K562 (cell line): ENCODE measurements at regions not wholly inside any gene's neighbourhood (a gene's known extent, or its start where the extent isn't known, plus 50 kb on each side); places are given as distances from the start of the nearest gene placed in this dataset.

Source experiments
- ATAC-seq: fragments of 200-7000 bp; cut with Tn5 transposase; 3 replicates; pipeline ENCODE4 v1.9.1; 2020; ENCODE audit warnings: moderate library complexity
- BruUV-seq: library from RNA; stranded (reverse); fragments of 400-500 nt; replicated peaks from 2 replicates; lab custom pipeline; 2021; lab: Mats Ljungman, UMichigan
- CTCF ChIA-PET: fragments of 300-600 bp; formaldehyde crosslinking; extraction: SDS; loops from one replicate; lab custom pipeline; 2021; ENCODE audit warnings: low intra/inter-chr PET ratio; lab: Yijun Ruan, JAX
- POLR2A ChIA-PET: fragments of 300-600, 350-650 bp; sonication (Branson Sonifier 250); formaldehyde crosslinking; extraction: SDS; loops from one replicate; lab custom pipeline; 2021; ENCODE audit warnings: antibody characterized with exemption, inconsistent platforms; lab: Yijun Ruan, JAX
- DNase-seq, 4 experiments: peaks; one replicate each; pipeline versions ENCODE4 v3.0.0 to v3.0.0-alpha.2; 2011 to 2018; ENCODE audit warnings: low spot score in 3 of 4, mixed read lengths in 3 of 4; ENCODE audit errors: extremely low read depth in 1 of 4
- FAIRE-seq: peaks from 2 replicates; lab custom pipeline; 2011; peaks lifted over from hg19 to GRCh38; lab: Jason Lieb, UNC
- H2AFZ ChIP-seq: 2 replicates; pipeline ENCODE4 v1.6.0; 2011; ENCODE audit warnings: low read depth, low read length, control low read depth, inconsistent platforms
- H3K27ac ChIP-seq: fragments of 200-600 bp; 3 replicates; pipeline ENCODE4 v1.8.0; 2011; ENCODE audit warnings: low read depth, mild to moderate bottlenecking, control low read depth, inconsistent platforms, low read length, moderate library complexity, mixed read lengths; ENCODE audit errors: extremely low read depth
- H3K27me3 ChIP-seq, 2 experiments: fragments of 300-600 bp in 1 of 2; 2 replicates in 1 of 2; 3 replicates in 1 of 2; pipeline versions ENCODE4 v1.6.0 to v1.8.0; 2011; ENCODE audit warnings: inconsistent platforms in 2 of 2, low read length in 2 of 2, mild to moderate bottlenecking in 1 of 2, mixed read lengths in 1 of 2, moderate library complexity in 1 of 2; ENCODE audit not compliant: control insufficient read depth in 2 of 2, insufficient read depth in 2 of 2
- H3K36me3 ChIP-seq: fragments of 300-600 bp; 3 replicates; pipeline ENCODE4 v1.8.0; 2011; ENCODE audit warnings: mild to moderate bottlenecking, low read length, inconsistent platforms; ENCODE audit not compliant: control insufficient read depth, insufficient read depth
- H3K4me1 ChIP-seq, 2 experiments: fragments of 200-600 bp in 1 of 2; replicated peaks in 1 of 2; 2 replicates in 1 of 2; 3 replicates in 1 of 2; pipeline versions ENCODE4 v1.5.1 to v1.8.0; 2011; ENCODE audit warnings: inconsistent platforms in 2 of 2, low read length in 2 of 2, mild to moderate bottlenecking in 1 of 2, mixed read lengths in 1 of 2, moderate library complexity in 1 of 2; ENCODE audit not compliant: control insufficient read depth in 2 of 2, insufficient read depth in 2 of 2
- H3K4me2 ChIP-seq: 2 replicates; pipeline ENCODE4 v1.6.1; 2011; ENCODE audit warnings: low read length, control low read depth, inconsistent platforms, mixed read lengths; ENCODE audit not compliant: insufficient read depth
- H3K4me3 ChIP-seq: fragments of 200-600 bp; sonication (generic), shearing (Covaris generic); 2 replicates; pipeline ENCODE4 v1.5.1; 2016; ENCODE audit warnings: control low read depth, inconsistent platforms
- H3K79me2 ChIP-seq: fragments of 200-600 bp; 3 replicates; pipeline ENCODE4 v1.8.0; 2011; ENCODE audit warnings: low read length, inconsistent platforms; ENCODE audit not compliant: control insufficient read depth, insufficient read depth
- H3K9ac ChIP-seq, 2 experiments: 2 replicates each; pipeline versions ENCODE4 v1.6.0 to v1.6.1; 2011; ENCODE audit warnings: low read depth in 2 of 2, low read length in 2 of 2, control low read depth in 1 of 2, inconsistent platforms in 1 of 2, mild to moderate bottlenecking in 1 of 2, mixed read lengths in 1 of 2; ENCODE audit not compliant: insufficient read depth in 1 of 2
- H3K9me1 ChIP-seq: one replicate; pipeline ENCODE4 v1.6.0; 2011; ENCODE audit warnings: inconsistent platforms, mild to moderate bottlenecking, low read length, moderate library complexity; ENCODE audit not compliant: control insufficient read depth, insufficient read depth
- H3K9me3 ChIP-seq: replicated peaks from 2 replicates; pipeline ENCODE4 v1.5.1; 2011; ENCODE audit warnings: low read depth, low read length, inconsistent platforms; ENCODE audit not compliant: control insufficient read depth, insufficient read depth
- H4K20me1 ChIP-seq: replicated peaks from 2 replicates; pipeline ENCODE4 v1.6.1; 2011; ENCODE audit warnings: low read length, inconsistent platforms, mixed read lengths; ENCODE audit not compliant: control insufficient read depth, insufficient read depth
- BRCA1 ChIP-seq, 2 experiments: fragments of 450-650 bp in 1 of 2; sonication (generic) in 1 of 2; formaldehyde crosslinking in 1 of 2; IDR thresholded peaks; 2 replicates each; pipeline versions ENCODE4 v1.5.0 to v1.6.1; 2017 to 2020; ENCODE audit warnings: mild to moderate bottlenecking in 1 of 2, missing genetic modification reagents in 1 of 2
- FOSL1 ChIP-seq: fragments of 200-800 bp; sonication (Bioruptor generic); conservative IDR thresholded peaks from 2 replicates; pipeline ENCODE4 v1.6.1; 2016; ENCODE audit warnings: missing genetic modification characterization, missing compliant biosample characterization
- HDAC6 ChIP-seq: IDR thresholded peaks from 2 replicates; pipeline ENCODE4 v1.6.1; 2012; ENCODE audit warnings: low read depth, mild to moderate bottlenecking, control low read depth, inconsistent platforms, low read length, moderate library complexity
- MAFG ChIP-seq: fragments of 450-650 bp; conservative IDR thresholded peaks from 2 replicates; pipeline ENCODE4 v1.6.1; 2016; ENCODE audit warnings: missing genetic modification characterization, missing compliant biosample characterization
- THRB ChIP-seq: fragments of 450-650 bp; formaldehyde crosslinking; conservative IDR thresholded peaks from 2 replicates; pipeline ENCODE4 v1.4.0; 2022; ENCODE audit warnings: mild to moderate bottlenecking, missing genetic modification characterization
- TOE1 ChIP-seq, 2 experiments: fragments of 450-650 bp in 1 of 2; sonication (generic) in 1 of 2; formaldehyde crosslinking in 1 of 2; IDR thresholded peaks; 2 replicates each; pipeline versions ENCODE4 v1.7.1 to v1.8.0; 2016 to 2022; ENCODE audit warnings: borderline replicate concordance in 2 of 2, mild to moderate bottlenecking in 2 of 2, antibody characterized with exemption in 1 of 2, inconsistent platforms in 1 of 2, low read depth in 1 of 2, missing genetic modification reagents in 1 of 2, moderate library complexity in 1 of 2
- ZKSCAN8 ChIP-seq: fragments of 200-800 bp; sonication (Bioruptor generic); IDR thresholded peaks from 2 replicates; pipeline ENCODE4 v1.6.1; 2016; ENCODE audit warnings: missing genetic modification characterization, missing compliant biosample characterization
- ZNF140 ChIP-seq: fragments of 250-450 bp; sonication (Bioruptor Pico); IDR thresholded peaks from 2 replicates; pipeline ENCODE4 v1.8.0; 2021; ENCODE audit warnings: moderate library complexity, mild to moderate bottlenecking, inconsistent platforms
- ZNF3 ChIP-seq: fragments of 250-450 bp; sonication (Bioruptor Pico); IDR thresholded peaks from 2 replicates; pipeline ENCODE4 v1.5.0; 2021; ENCODE audit warnings: mild to moderate bottlenecking, moderate library complexity
- ZNF707 ChIP-seq: fragments of 250-450 bp; sonication (Bioruptor Pico); conservative IDR thresholded peaks from 2 replicates; pipeline ENCODE4 v1.8.0; 2022; ENCODE audit warnings: inconsistent platforms, mild to moderate bottlenecking, moderate library complexity
- WGBS: fragments of 100-300 bp; shearing (Covaris generic); methylation state at CpG from one replicate; pipeline ENCODE4 v1.1.6; 2016; ENCODE audit warnings: low coverage, mixed read lengths; ENCODE audit not compliant: insufficient coverage; ENCODE audit errors: missing lambda C conversion rate; 5-methylcytosine and 5-hydroxymethylcytosine counted together
- in situ Hi-C: fragments of 300-500 bp; cut with MboI; formaldehyde crosslinking; loops from 4 replicates; pipeline ENCODE4 v1.15.0; 2018; ENCODE audit warnings: inconsistent platforms, mixed read lengths
- intact Hi-C: fragments of 100-400 bp; cut with micrococcal nuclease; formaldehyde crosslinking; loops from 2 replicates; pipeline ENCODE4 v1.14.2; 2022

GRCh38 chr18:40216856-40217255 lies 1738.2 kb upstream of the PIK3C3 start (continued):
- TF ChIP-seq HDAC6, result no peak

GRCh38 chr18:40215979-40216378 lies 1739.1 kb upstream of the PIK3C3 start:
- H3K9ac ChIP-seq, result no peak overlapping the region
- H2AFZ ChIP-seq, result no peak overlapping the region
- no peaks in the 10 kb centered on the region for H3K9me1 ChIP-seq
- no peak overlapping the region for H3K27ac ChIP-seq
- H3K4me3 ChIP-seq, result no peak overlapping the region
- DNase-seq (no peak), FAIRE-seq (no peak), ATAC-seq (no peak)
- H4K20me1 ChIP-seq, result no peaks in the 10 kb centered on the region
- no peaks in the 10 kb centered on the region for H3K9me3 ChIP-seq
- H3K27me3 ChIP-seq, result no peaks in the 10 kb centered on the region
- H3K4me1 ChIP-seq, result no peaks in the 10 kb centered on the region
- intact Hi-C loops, result no loop called here
- in situ Hi-C loops, result no loop called here
- H3K4me2 ChIP-seq, result no peak overlapping the region
- ChIA-PET POLR2A (no interaction called here), CTCF (no interaction called here)
- no peaks in the 10 kb centered on the region for H3K36me3 ChIP-seq
- 1% methylated on average over 4 of the region's 4 CpGs for WGBS
- no TSS peak for BruUV-seq
- no peaks in the 10 kb centered on the region for H3K79me2 ChIP-seq
- TF ChIP-seq THRB (no peak), MAFG (tag) (no peak), ZNF707 (CRISPR knock-in tag) (no peak), TOE1 (IDR thresholded peaks at IDR 0.05; ENCODE audit: borderline replicate concordance) (no peak), TOE1 (CRISPR knock-in tag; IDR thresholded peaks at IDR 0.05; ENCODE audit: borderline replicate concordance, low read depth) (no peak), FOSL1 (tag) (no peak), ZKSCAN8 (CRISPR knock-in tag) (no peak), ZNF140 (CRISPR knock-in tag) (no peak), BRCA1 (IDR thresholded peaks at IDR 0.05) (no peak), BRCA1 (CRISPR knock-in tag; IDR thresholded peaks at IDR 0.05) (no peak), ZNF3 (no peak)
- TF ChIP-seq, all 486 proteins: peak for 0
